ENCODE measurements at regions not wholly inside any gene's neighbourhood (a gene's known extent, or its start where the extent isn't known, plus 50 kb on each side); places are given as distances from the start of the nearest gene placed in this dataset.

GRCh38 chr6:98212468-98212867 lies 621.9 kb upstream of the POU3F2 start:
- TF ChIP-seq CTCF (IDR thresholded peaks at IDR 0.05) = no peak
- TF ChIP-seq POLR2A (IDR thresholded peaks at IDR 0.05) = no peak
